Hepatocyte (in vitro differentiated cells): ENCODE measurements at regions not wholly inside any gene's neighbourhood (a gene's known extent, or its start where the extent isn't known, plus 50 kb on each side); places are given as distances from the start of the nearest gene placed in this dataset.

Source experiments
- CTCF ChIP-seq: fragments of 200-600 bp; sonication (generic); IDR thresholded peaks from 2 replicates; pipeline ENCODE4 v1.5.1; 2016; ENCODE audit warnings: antibody characterized with exemption, mild to moderate bottlenecking; ENCODE audit not compliant: poor library complexity
- EZH2 ChIP-seq: fragments of 200-600 bp; sonication (generic); IDR thresholded peaks from 2 replicates; pipeline ENCODE4 v1.6.1; 2016; ENCODE audit warnings: antibody characterized with exemption, mild to moderate bottlenecking, borderline replicate concordance
- EZH2phosphoT487 ChIP-seq: fragments of 200-600 bp; sonication (generic); IDR thresholded peaks from one replicate; pipeline ENCODE4 v1.6.1; 2018; ENCODE audit warnings: antibody characterized with exemption, mild to moderate bottlenecking, low read depth, moderate library complexity; ENCODE audit not compliant: unreplicated experiment, severe bottlenecking

DNA sequence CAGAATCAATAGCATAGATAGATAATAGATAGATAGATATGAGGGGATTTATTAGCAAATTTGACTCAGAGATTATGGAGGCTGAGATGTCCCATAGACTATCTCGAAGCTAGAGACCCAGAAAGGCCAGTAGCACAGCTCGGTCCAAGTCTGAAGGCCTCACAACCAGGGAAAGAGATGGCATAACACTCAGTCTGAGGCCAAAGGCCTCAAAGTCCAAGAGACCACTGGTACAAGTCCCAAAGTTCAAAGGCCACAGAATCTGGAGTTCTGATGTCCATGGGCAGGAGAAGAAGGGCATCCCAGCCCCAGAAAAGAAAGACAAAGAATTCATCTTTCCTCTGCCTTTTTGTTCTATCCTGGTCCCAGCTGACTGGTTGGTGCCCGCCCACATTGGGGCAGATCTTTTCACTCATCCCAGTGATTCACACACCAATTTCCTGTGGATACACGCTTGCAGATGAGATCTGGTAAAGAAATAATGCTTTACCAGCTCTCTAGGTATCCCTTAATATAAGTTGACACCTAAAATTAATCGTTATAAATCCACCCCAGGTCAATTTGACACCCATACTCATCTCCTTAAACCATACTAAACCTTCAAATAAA lies 127.8 kb upstream of the FBN2 start:
- TF ChIP-seq EZH2phosphoT487: no peak
- TF ChIP-seq CTCF: no peak
- no peak for TF ChIP-seq EZH2
